COR-L47 (cell line): ENCODE measurements at regions not wholly inside any gene's neighbourhood (a gene's known extent, or its start where the extent isn't known, plus 50 kb on each side); places are given as distances from the start of the nearest gene placed in this dataset.

Experiments used
- DNase-seq: peaks from one replicate; lab custom pipeline; 2025; lab: John Stamatoyannopoulos, UW

- DNase-seq, result no peak
Observed at GRCh38 chr7:96638669-96639068, 71.0 kb downstream of the SEM1 start.

GRCh38 chr7:96637522-96637921, 72.1 kb downstream of the SEM1 start:
- no peak for DNase-seq

DNA sequence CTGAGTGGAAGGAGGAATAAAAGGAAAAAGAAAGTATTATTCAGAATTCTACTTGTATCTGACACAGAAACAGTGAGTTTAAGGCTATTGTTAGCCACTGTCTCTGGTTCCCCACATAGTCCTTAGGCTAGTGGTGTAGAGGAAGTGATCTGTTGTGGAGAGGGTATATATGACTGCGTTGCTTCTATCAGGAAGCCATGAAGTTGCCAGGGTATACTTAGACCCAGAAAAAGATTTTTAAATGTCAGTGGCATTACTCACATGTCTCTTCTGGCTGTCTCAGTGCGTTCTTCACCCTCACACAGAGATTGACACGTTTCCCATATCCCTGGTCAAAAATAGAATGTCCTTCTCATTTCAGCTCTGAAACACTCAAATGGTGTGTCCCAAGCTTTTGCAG, 72.7 kb downstream of the SEM1 start:
- DNase-seq, result no peak

GRCh38 chr7:96636342-96636860, 73.2 kb downstream of the SEM1 start:
- no peak for DNase-seq

DNA sequence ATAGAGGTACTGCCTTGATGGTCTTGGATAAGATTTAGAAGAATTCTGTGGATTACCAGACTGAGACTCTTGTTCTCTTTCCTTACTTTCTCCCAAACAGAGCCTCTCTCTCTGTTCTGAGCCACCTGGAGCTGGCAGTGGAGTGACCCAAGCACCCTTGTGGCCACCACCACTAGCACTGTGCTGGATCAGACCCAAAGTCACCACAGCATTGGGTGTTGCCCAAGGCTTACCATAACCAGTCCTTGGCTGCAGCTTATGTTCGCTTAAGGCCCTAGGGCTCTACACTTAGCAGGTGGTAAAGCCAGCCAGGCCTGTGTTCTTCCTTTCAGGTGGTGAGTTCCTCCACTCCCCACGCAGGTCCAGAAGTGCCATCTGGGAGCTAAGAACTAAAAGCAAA, 79.8 kb downstream of the SEM1 start:
- DNase-seq, result no peak

GRCh38 chr7:96624954-96625353, 84.7 kb downstream of the SEM1 start:
- no peak for DNase-seq

- DNase-seq, result no peak
Observed at GRCh38 chr7:96621932-96622331, 87.7 kb downstream of the SEM1 start.

DNA sequence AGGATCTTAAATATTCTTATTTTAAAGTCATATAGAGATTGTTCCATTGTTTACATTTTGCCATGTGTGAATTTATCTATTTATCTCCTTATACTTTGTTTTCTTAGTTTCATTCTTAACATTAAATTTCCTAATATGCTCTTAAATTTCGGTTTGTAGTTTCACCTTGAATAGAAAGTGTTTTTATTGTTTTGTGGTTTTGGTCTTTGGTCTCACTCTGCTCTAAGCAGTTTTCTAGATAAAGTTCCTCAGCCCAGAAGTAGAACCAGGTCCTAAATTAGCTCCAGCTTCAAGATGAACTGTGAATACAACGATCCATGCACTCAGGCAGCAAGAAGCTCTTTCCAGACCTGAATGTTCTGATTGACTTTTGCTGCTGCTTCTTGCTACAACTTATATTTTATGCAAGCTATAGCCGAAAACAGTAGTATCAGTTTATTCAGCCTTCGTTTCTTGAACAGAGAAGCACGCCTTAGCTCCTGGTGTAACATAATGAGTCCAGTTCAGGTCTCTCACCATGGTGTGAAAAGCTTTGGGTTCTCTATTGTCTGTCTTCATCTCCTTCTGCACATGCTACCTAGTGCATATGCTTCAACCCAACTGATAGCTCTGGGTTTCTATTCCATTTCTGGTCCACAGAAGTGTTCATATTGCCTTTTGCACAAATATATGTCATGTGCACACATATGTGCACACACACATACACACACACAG, 95.3 kb downstream of the SEM1 start:
- no peak for DNase-seq

DNA sequence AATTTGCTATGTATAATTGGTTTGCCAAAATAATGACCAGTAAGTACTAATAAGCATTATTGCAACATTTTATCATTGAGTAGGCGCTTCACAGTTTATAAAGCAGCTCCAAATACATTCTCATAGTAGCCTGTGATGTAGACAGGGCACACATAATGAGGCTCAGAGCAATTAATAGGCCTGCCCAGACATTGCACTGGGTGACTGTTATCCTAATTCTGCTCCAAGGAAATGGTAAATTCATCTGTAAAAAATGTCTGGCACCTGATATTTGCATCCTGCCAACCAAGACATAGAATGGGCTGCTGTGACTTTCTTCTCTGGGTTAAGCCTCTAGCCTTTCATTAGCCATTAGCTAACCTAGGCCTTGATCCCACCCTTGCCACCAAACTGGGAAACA, 97.6 kb downstream of the SEM1 start:
- DNase-seq, result no peak

DNA sequence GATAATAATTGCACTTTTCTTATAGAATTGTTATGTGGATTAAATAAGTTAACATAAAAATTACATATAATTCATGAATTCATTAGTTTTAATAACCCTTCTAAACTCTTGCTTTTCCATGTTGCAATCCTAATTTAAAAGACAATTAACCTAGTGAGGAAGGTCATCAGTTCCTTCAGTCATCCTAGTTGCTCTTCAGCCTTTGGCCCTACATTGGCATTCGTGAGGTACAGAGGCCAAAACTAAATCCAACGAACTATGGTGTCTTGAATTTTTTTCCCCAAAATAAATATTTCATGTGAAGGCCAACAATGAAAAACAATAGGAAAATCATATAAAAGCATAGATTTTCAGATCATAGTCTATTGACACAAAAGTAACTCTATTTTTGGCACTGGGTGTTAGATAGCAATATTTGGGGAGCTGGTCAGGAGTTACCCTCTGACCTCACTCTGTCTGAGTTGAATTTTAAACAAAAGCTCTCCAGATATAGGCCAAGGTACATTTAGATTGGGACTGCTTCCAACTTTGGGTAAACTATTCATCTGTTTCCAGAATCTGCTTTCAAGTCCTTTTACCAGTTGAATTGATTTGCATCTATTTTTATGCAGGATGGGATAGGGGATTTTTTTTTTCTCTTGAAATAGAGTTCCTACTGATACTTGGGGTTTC, 104.5 kb downstream of the SEM1 start:
- DNase-seq, result no peak

DNA sequence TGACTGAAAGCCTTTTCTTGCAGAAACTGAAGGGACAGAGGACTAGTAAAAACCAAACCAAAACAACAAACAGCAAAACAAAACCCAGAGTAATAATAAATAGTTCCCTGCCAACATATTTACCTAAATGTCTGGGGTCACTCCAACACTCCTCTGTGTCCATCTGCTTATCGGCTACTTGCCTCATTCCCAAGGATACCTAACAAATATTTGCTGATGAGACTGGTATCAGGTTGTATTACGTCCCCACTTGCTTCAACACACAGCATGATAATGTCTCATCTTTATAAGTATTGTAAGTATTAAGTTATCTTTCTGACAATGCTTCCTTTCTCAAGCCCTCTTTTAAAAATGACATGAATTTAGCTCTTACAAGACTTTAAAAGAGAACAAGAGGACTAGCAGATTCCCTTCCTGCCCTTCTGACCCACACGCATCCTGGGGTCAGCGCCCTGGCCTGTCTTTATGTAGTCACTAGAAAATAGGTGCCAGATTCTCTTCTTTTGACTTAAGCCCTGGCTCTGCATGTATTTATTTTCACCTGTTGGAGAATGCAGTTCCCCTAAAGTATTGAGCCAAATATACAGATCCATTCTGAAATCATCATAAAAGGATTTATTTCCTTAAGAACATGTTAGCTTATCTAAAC, 110.2 kb downstream of the SEM1 start:
- DNase-seq, result no peak

- DNase-seq, result no peak
Observed at GRCh38 chr7:96598421-96598820, 111.2 kb downstream of the SEM1 start.

GRCh38 chr7:96596120-96596826, 113.4 kb downstream of the SEM1 start:
- peak; percentile 98 for DNase-seq

- DNase-seq, result peak; percentile 45
Observed at GRCh38 chr7:96591900-96592676, 117.6 kb downstream of the SEM1 start.

DNA sequence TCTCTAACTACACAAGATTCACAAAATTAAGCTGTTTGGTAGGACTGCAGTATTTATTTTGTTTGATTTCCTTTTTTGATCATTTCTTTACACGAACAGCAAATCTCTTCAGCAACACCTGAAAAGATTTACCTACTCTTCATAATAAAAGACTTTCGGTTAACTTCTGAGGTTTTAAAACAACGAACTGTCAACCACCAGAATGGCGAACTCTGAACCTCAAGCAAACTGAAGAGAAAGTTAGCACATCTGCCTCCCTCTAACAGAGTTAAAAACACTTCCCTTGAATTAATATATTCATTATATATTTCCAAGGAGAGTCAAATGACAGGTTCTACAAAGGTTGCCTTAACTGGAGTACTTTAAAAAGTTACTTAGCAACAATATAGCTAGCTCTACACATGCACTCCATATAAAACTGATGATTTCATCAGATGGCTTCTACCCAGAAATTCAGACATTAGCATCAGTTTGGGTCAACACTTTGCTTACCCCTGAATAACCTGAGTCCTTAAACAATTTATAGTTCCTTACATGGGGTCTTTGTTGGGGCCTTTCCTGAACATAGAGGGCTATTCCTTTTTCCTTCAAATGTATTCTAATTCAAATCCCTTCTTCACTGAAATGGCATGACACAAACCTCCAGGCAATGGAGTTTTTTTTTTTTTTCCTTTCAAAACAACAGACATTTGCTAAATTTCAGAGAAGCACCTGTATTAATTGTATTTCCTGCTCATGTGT, 118.3 kb downstream of the SEM1 start:
- DNase-seq, result no peak

- no peak for DNase-seq
Observed at GRCh38 chr7:96589038-96589437, 120.6 kb downstream of the SEM1 start.

DNA sequence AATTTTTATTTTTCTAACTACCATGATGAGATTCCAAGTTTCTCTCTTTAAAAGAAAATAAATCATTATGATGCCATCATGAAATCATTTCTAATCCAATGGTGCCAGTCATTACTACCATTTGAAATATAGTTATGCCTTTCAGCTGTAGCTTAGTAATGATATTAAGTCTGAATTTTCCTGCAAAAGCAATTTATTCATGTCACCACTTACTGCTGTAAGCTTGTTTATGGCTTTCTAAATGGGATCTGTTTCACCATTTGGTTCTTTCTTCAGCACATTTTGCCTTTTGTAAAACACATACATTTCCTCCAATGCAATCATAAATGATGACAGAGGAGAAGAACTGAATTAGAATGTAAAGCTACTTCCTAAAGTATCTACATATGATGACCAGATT, 130.5 kb downstream of the SEM1 start:
- no peak for DNase-seq

DNA sequence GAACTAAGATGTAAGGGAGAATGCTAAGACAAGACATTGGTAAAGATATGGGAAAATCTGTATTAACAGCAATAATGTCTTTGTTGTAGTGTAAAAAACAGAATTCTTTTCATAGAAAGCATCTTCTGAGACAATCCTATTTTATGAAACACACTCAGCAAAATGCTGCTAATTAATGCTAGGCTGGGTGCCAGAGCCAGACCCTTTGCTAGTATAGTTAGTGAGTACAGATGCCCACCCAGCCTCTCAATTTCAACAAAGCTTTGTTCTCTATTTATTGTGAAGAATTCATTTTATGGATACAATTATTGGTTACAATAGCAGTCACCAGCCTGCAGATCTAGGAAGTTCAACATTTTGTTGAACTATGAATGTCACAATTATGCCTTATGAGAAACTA, 131.0 kb downstream of the SEM1 start:
- DNase-seq, result peak; percentile 61

GRCh38 chr7:96563409-96563808, 146.2 kb downstream of the SEM1 start:
- no peak for DNase-seq

- DNase-seq, result no peak
Observed at GRCh38 chr7:96562966-96563365, 146.7 kb downstream of the SEM1 start.

DNA sequence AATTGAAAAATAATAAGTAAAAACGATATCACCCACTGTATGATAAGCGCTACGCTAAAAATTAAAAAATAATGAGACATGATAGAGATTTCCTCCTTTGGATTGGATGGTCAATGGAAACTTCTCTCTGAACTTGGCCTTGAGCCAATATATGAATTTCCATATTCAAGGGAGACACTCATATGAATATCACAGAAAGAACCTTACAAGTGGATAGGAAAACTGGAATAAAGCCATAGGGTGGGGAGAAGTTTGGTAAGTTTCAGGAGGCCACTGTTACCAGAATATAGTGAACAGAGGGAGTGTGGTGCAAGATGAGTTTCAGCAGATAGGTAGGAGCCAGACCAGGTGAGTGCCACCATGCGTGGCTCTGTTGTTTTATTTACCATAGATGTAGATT, 147.2 kb downstream of the SEM1 start:
- DNase-seq, result no peak
